ENCODE measurements at regions not wholly inside any gene's neighbourhood (a gene's known extent, or its start where the extent isn't known, plus 50 kb on each side); places are given as distances from the start of the nearest gene placed in this dataset.

DNA sequence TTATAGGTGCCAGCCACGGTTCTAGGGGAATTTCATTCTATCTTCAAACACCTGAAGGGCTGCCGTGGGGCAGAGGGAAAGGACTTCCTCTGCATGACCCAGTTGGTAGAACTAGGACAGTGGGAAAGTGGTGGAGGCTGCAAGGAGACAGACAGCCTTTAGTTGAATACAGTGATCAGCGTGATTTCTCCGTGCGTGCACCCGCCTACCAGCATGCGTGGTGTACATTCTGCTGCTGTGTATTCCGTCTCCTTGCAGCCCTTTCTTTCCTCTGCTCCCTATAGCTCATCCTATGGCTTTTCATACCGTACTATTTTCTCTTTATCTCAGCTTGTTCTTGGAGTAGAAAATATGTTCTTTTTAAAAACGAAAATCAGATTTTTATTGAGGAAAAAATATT, 146.9 kb downstream of the MRM1 start:
- in situ Hi-C loops (cut with HindIII; ENCODE audit: low sequenced_read_pairs), result no loop called here
- no peak for DNase-seq (ENCODE audit: low spot score)

DNA sequence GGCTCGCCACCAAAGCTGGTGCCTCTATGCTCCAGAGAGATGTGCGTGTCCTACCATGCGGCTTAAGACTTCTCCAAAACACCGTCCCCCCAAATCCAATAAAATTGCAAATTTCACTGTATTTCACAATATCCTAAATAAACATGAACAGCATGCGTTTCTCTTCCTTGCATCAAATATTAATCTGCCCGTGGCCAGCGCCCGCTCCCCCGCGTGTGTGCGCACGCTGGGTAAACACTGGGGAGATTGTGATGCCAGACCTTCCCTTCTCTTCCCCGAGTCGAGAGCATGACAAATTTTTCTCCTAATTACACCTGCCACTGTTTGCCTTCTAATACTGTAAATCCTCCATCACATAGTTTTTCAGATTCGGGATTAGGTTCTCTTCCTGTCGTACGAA, 148.1 kb downstream of the MRM1 start:
- in situ Hi-C loops (cut with HindIII; ENCODE audit: low sequenced_read_pairs), result no loop called here
- DNase-seq (ENCODE audit: low spot score), result no peak

- in situ Hi-C loops (cut with HindIII; ENCODE audit: low sequenced_read_pairs), result loop anchor here (5.0 kb wide), 1 partner anchor 93 kb away; no protein-coding TSS in a partner anchor
Observed at GRCh38 chr17:36750316-36750885, 149.0 kb downstream of the MRM1 start.

DNA sequence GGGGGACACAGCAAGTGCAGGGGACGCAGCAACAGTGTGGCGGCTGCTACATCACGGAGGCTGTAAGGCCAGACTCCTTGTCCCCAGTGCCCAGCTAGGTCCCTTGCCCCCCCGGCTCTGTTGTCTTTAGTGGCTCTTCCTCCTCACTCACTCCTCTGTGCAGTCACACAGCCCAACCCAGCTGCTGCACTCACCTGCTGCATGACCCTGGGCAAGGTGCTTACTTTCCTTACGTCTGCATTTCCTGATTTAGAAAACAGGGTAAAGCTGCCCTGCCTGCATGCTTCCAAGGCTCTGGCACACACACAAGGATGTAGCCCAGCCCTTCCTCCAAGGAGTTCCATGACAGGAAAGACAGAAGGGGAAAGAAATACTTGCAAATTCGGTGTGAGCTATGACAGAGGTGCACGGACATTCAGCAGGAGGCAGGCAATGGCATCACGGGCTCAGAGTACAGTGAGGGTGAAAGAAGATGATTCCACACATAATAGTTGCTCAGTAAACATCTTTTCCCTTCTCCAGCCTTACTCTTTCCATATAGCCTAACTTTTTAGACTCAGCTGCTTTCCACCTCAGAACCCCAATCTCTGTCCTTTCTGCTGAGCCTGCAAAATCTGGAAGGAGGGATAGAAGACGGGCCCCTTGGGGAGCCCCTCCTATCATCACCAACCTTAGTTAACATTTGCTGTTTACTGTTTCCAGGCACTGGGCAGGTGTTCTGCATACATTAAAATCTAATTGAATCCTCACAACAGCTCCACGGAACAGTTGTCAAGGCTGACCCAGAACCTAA, 150.9 kb downstream of the MRM1 start:
- in situ Hi-C loops (cut with HindIII; ENCODE audit: low sequenced_read_pairs), result loop anchor here (5.0 kb wide), 1 partner anchor 95 kb away; no protein-coding TSS in a partner anchor
- DNase-seq (ENCODE audit: low spot score), result no peak

More at GRCh38 chr17:36750316-36750885, 149.0 kb downstream of the MRM1 start:
- no peak for DNase-seq (ENCODE audit: low spot score)

GRCh38 chr17:36755586-36755985, 154.2 kb downstream of the MRM1 start:
- peak; percentile 54 for DNase-seq (ENCODE audit: low spot score)
- in situ Hi-C loops (cut with HindIII; ENCODE audit: low sequenced_read_pairs), result no loop called here

DNA sequence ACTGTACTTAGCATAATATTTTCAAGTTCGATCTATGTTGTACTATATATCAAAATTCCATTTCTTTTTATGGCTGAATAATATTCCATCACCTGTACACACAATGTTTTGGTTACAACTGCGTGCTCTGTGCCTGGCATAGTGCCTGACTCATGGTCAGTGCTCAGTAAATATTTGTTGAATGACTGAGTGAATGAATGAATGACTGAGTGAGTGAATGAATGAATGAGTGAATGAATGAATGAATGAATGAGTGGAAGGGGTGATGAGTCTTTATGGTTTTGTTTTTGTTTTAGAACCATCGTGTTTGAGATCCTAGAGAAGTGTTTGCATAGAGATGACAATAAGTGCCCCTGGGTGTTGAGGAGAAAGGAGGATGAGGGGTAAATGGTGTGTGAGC, 155.3 kb downstream of the MRM1 start:
- DNase-seq (ENCODE audit: low spot score), result no peak
- in situ Hi-C loops (cut with HindIII; ENCODE audit: low sequenced_read_pairs), result no loop called here

DNA sequence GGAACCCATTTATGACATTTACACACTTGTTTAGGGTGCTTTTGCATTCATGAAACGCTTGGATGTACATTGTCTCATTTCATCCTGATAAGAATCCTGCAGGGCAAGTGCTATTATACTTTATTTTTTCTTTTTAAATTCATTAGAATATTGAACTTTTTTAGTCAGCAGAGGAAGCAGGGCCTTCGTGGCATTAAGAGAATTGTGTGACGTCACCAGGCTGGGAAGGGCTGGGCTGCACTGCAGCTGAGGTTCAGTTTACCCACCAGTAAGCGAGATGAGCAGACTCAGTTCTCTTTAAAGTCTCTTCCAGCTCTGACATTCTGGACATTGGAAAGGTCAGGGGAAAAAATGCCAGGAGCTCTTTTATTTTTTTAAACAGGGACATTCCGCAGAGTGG, 159.0 kb downstream of the MRM1 start:
- DNase-seq (ENCODE audit: low spot score), result no peak
- in situ Hi-C loops (cut with HindIII; ENCODE audit: low sequenced_read_pairs), result no loop called here

DNA sequence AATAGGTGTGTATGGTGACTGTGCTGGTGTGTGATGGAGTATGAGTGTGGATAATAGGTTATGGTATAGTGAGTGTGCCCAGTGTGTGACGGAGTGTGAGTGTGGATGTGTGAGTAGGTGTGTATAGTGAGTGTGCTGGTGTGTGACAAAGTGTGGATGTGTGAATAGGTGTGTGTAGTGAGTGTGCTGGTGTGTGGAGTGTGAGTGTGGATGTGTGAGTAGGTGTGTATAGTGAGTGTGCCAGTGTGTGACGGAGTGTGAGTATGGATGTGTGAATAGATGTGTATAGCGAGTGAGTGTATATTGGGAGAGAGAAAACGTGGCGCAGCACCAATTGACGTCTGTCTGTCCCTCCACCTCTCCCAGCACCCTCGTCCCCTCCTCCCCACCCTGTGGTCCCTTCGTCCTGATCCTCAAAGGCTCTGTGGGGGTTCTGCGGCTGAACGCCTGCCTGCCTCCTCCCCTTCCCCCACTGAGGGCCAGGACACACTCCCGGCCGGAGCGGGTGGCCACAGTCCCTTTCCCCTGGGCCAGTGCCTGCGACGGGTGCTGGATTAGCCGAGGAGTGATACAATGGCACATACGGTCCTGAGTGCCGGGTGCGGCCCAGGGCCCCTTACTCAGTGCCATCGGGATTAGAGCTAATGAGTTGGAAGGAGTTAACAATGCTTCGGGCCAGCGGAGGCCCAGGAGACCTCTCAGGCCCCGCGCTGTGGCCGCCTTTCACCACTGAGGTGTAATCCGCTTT, 160.0 kb downstream of the MRM1 start:
- DNase-seq (ENCODE audit: low spot score), result no peak
- in situ Hi-C loops (cut with HindIII; ENCODE audit: low sequenced_read_pairs), result no loop called here

DNA sequence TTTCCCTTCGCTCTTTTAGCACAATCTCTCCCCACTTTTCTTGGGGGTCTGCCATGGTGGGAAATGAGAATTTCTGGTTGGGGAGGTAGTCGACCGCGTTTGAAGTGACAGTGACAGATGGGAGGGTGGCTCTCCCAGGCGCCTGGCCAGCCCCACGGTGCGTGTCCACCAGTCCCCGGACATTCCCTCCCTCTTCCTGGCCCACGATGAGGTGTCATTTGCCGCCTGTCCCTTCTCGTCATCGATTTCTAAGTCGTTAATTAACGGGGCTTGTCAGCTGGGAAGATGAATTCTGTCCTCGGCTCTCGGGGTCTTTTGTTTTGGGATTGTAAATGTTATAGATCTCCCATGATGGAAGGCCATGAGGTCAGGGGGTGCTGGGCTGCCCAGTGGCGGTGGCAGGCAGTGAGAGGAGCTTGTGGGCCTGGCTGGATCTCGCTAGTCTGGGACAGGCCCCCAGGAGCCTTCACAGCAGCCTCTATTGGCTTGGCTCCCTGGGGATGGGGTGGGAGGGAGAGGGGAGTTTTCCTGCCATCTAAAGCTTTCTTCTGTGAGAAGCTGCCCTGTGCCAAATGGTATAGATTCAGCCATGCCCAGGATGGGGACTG, 164.2 kb downstream of the MRM1 start:
- in situ Hi-C loops (cut with HindIII; ENCODE audit: low sequenced_read_pairs), result no loop called here
- DNase-seq (ENCODE audit: low spot score), result no peak

DNA sequence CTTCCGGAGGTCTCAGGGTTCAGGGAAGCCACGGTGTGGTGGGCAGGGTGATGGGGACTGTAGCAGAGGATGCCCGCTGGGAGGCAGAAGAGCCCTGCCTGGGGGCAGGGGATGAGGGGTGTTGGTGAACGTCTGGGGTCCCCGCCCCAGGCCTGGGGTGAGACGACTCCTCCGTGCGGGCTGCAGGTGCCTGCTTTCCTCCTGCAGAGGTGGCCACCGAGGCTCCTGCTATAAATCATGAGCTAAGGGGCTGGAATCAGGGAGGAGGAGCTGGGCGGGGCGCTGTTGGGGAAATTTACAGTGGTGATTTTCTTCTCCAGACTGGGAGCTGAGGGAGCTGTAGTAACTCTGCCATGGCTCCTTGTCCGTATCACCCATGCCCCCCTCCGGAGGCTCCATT, 167.0 kb downstream of the MRM1 start:
- in situ Hi-C loops (cut with HindIII; ENCODE audit: low sequenced_read_pairs), result no loop called here
- DNase-seq (ENCODE audit: low spot score), result no peak

DNA sequence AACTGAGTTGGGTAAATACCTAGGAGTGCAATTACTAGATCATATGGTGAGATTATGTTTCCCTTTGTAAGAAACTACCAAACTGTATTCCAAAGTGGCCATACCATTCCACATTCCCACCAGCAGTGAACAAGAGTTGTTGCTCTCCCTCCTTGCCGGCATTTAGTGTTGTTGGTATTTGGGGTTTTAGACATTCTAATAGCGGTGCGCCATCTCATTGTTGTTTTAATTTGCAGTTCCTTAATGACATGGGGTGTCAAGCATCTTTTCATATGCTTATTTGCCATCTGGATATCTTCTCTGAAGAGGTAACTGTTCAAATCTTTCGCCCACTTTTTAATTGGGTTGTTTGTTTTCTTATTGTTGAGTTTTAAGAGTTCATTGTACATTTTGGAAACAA, 164.2 kb upstream of the LHX1 start:
- no peak for DNase-seq (ENCODE audit: low spot score)
- in situ Hi-C loops (cut with HindIII; ENCODE audit: low sequenced_read_pairs), result no loop called here

GRCh38 chr17:36777118-36777517, 160.2 kb upstream of the LHX1 start:
- DNase-seq (ENCODE audit: low spot score), result no peak
- in situ Hi-C loops (cut with HindIII; ENCODE audit: low sequenced_read_pairs), result no loop called here

DNA sequence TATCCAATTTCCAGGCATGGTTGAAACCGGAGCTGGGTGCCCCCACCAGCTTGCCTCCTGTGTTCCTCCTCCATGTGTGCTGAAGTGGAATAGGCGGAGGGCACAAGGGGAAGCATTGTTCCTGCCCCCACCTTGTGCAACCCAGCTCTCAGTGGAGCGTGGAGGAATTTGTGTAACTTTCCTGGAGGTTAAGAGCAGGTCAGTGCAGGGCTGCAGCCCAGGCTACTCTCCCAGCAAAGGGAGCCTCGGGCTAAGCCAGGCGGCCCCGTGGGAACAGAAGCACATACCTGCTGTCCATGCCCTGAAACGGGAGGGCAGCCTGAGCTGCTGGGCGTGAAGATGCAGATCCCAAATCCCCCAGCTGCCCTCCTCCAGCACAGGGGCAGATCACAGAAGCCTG, 158.8 kb upstream of the LHX1 start:
- in situ Hi-C loops (cut with HindIII; ENCODE audit: low sequenced_read_pairs), result no loop called here
- DNase-seq (ENCODE audit: low spot score), result no peak

DNA sequence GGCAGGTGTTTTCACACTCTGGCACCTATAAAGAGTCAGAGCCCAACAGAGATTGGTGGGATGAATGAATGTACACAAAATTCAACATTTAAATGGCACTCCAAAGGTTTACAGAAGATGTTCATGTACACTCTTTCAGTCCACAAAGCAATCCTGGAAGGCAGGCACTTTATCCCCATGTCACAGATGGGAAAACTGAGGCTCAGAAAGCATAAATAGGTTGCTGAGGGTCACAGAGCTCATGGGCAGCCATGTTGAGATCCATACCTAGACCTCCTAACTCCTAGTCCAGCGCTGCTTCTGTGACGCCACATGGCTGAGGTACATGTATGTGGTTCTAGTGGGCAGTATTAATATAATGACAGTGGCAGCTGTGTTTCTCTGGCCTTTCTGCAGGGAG, 157.7 kb upstream of the LHX1 start:
- in situ Hi-C loops (cut with HindIII; ENCODE audit: low sequenced_read_pairs), result no loop called here
- DNase-seq (ENCODE audit: low spot score), result no peak

DNA sequence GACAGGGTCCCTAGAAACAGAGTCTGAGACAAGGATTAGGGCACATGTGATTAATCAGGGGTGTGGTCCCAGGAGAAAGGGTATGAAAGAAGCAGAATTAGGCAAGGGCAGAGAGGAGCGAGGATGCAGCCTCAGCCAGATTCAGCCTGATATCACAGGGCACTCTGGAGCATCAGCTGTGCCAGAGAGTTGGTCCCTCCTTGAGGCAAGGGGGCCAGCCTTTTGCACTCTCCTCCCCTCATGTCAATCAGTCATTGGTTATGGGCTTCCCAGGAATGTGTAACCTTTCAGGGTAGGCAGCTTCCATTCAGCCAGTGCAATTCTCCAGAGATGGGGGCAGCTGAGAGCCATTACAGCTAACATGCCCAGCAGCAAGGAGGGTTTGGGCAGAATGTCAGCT, 152.6 kb upstream of the LHX1 start:
- DNase-seq (ENCODE audit: low spot score), result no peak
- in situ Hi-C loops (cut with HindIII; ENCODE audit: low sequenced_read_pairs), result no loop called here

- in situ Hi-C loops (cut with HindIII; ENCODE audit: low sequenced_read_pairs), result no loop called here
- DNase-seq (ENCODE audit: low spot score), result no peak
Observed at GRCh38 chr17:36786867-36787266, 150.4 kb upstream of the LHX1 start.

GRCh38 chr17:36791150-36791941, 145.9 kb upstream of the LHX1 start:
- in situ Hi-C loops (cut with HindIII; ENCODE audit: low sequenced_read_pairs), result no loop called here
- DNase-seq (ENCODE audit: low spot score), result no peak

DNA sequence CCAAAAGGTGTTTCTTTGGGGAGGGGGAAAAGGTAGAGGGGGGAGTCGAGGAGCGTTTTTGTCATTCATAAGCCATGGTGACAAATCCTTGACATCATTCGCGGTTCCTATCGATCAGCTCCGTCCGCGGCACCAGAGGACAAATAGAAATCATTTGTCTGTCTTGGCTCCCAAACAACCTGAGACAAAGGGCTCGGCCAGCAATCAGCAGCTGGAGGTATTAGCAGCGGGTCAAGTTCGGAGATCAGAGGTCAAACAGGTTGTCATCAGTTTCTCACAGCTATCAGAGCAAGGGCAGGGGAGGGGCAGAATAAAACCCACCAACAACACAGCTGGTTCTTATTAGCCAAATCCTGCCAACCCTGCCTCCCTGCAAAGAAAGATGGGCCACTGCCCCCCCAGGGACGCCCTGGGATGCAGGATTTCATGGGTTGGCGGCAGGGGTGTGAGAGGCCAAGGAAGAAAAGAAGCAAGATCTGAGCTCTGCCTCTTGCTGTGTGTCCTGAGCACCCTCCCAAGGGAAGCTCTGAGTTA, 145.3 kb upstream of the LHX1 start:
- no peak for DNase-seq (ENCODE audit: low spot score)
- in situ Hi-C loops (cut with HindIII; ENCODE audit: low sequenced_read_pairs), result no loop called here

GRCh38 chr17:36792849-36793248, 144.4 kb upstream of the LHX1 start:
- no peak for DNase-seq (ENCODE audit: low spot score)
- in situ Hi-C loops (cut with HindIII; ENCODE audit: low sequenced_read_pairs), result no loop called here
